ENCODE measurements at regions not wholly inside any gene's neighbourhood (a gene's known extent, or its start where the extent isn't known, plus 50 kb on each side); places are given as distances from the start of the nearest gene placed in this dataset.
"Not testable (repeated sequence)": the region's sequence is repeated elsewhere in the genome, so short reads cannot be mapped to it uniquely, and the experiment has no call there.

- DNase-seq (ENCODE audit: low read depth): not testable (repeated sequence)
These were observed 460.2 kb downstream of the RPIA start for GRCh38 chr2:89151699-89152098.

- DNase-seq (ENCODE audit: low read depth): not testable (repeated sequence)
These were observed 461.0 kb downstream of the RPIA start for GRCh38 chr2:89152501-89152900.

GRCh38 chr2:89153210-89153609, 461.7 kb downstream of the RPIA start:
- DNase-seq (ENCODE audit: low read depth): not testable (repeated sequence)

GRCh38 chr2:89154247-89154682, 462.8 kb downstream of the RPIA start:
- DNase-seq (ENCODE audit: low read depth): not testable (repeated sequence)

GRCh38 chr2:89160306-89160705, 468.8 kb downstream of the RPIA start:
- not testable (repeated sequence) for DNase-seq (ENCODE audit: low read depth)

GRCh38 chr2:89161626-89162025, 470.2 kb downstream of the RPIA start:
- not testable (repeated sequence) for DNase-seq (ENCODE audit: low read depth)

- not testable (repeated sequence) for DNase-seq (ENCODE audit: low read depth)
These were observed 479.2 kb downstream of the RPIA start for GRCh38 chr2:89170506-89171173.

- DNase-seq (ENCODE audit: low read depth): not testable (repeated sequence)
These were observed 479.7 kb downstream of the RPIA start for GRCh38 chr2:89171174-89171519.

GRCh38 chr2:89177004-89177403, 485.5 kb downstream of the RPIA start:
- DNase-seq (ENCODE audit: low read depth): not testable (repeated sequence)

GRCh38 chr2:89182221-89182620, 490.7 kb downstream of the RPIA start:
- not testable (repeated sequence) for DNase-seq (ENCODE audit: low read depth)

GRCh38 chr2:89184746-89185145, 493.3 kb downstream of the RPIA start:
- DNase-seq (ENCODE audit: low read depth): not testable (repeated sequence)

- DNase-seq (ENCODE audit: low read depth): not testable (repeated sequence)
These were observed 504.3 kb downstream of the RPIA start for GRCh38 chr2:89195636-89196251.

- DNase-seq (ENCODE audit: low read depth): not testable (repeated sequence)
These were observed 505.2 kb downstream of the RPIA start for GRCh38 chr2:89196719-89197118.

- not testable (repeated sequence) for DNase-seq (ENCODE audit: low read depth)
These were observed 506.6 kb downstream of the RPIA start for GRCh38 chr2:89198026-89198425.

GRCh38 chr2:89199453-89200246, 508.2 kb downstream of the RPIA start:
- DNase-seq (ENCODE audit: low read depth): not testable (repeated sequence)

GRCh38 chr2:89200247-89200527, 508.7 kb downstream of the RPIA start:
- not testable (repeated sequence) for DNase-seq (ENCODE audit: low read depth)

GRCh38 chr2:89202518-89202917, 511.0 kb downstream of the RPIA start:
- DNase-seq (ENCODE audit: low read depth): not testable (repeated sequence)

GRCh38 chr2:89205153-89205552, 513.7 kb downstream of the RPIA start:
- not testable (repeated sequence) for DNase-seq (ENCODE audit: low read depth)

GRCh38 chr2:89208144-89208932, 516.9 kb downstream of the RPIA start:
- DNase-seq (ENCODE audit: low read depth): not testable (repeated sequence)

- not testable (repeated sequence) for DNase-seq (ENCODE audit: low read depth)
These were observed 521.7 kb downstream of the RPIA start for GRCh38 chr2:89213151-89213550.

- not testable (repeated sequence) for DNase-seq (ENCODE audit: low read depth)
These were observed 522.3 kb downstream of the RPIA start for GRCh38 chr2:89213811-89214210.

GRCh38 chr2:89221474-89221873, 530.0 kb downstream of the RPIA start:
- DNase-seq (ENCODE audit: low read depth): not testable (repeated sequence)

All from CMK (cell line).